NB4 (cell line): ENCODE measurements at regions not wholly inside any gene's neighbourhood (a gene's known extent, or its start where the extent isn't known, plus 50 kb on each side); places are given as distances from the start of the nearest gene placed in this dataset.

ENCODE experiments used
- CTCF ChIP-seq: IDR thresholded peaks from one replicate; pipeline ENCODE4 v1.5.1; 2012; ENCODE audit warnings: low read depth, low read length
- MYC ChIP-seq: IDR thresholded peaks from 2 replicates; pipeline ENCODE4 v1.6.1; 2011; ENCODE audit warnings: low read depth, low read length
- POLR2A ChIP-seq: IDR thresholded peaks from 2 replicates; pipeline ENCODE4 v1.6.1; 2011; ENCODE audit warnings: mild to moderate bottlenecking; ENCODE audit not compliant: insufficient read length; ENCODE audit errors: extremely low read depth

GRCh38 chr10:61835069-61835945 lies 66.2 kb upstream of the ARID5B start:
- TF ChIP-seq CTCF (peak; percentile 25), POLR2A (no peak), MYC (no peak)
